Pons (tissue), 1 donor: ENCODE measurements at regions not wholly inside any gene's neighbourhood (a gene's known extent, or its start where the extent isn't known, plus 50 kb on each side); places are given as distances from the start of the nearest gene placed in this dataset.

Source experiments
- DNase-seq: peaks from one replicate; pipeline ENCODE4 v3.0.0-alpha.2; 2016; ENCODE audit warnings: low spot score

- no peak for DNase-seq
Observed at GRCh38 chr2:121019071-121019470, 265.9 kb downstream of the TFCP2L1 start.

- DNase-seq, result no peak
Observed at GRCh38 chr2:121019756-121020155, 265.2 kb downstream of the TFCP2L1 start.

- no peak for DNase-seq
Observed at GRCh38 chr2:121021685-121022084, 263.3 kb downstream of the TFCP2L1 start.

DNA sequence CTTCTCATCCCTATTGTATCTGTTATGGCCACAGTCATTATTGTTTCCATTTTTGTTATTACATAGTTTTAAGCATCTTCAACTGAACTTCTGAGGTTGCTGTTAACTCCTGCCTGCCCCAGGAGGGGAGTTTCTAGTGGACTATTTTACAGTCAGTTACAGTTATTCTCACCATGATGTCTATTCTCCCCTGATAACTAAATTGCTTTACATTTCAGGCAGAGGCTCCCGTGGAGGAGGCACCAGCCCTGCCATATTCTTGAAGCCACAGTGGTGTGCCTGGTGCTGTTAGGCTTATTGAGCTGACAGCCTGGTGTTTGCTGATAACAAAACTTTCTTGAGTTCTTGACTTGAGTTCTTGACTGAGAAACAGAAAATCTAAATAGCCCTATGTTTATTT, 256.4 kb downstream of the TFCP2L1 start:
- no peak for DNase-seq

DNA sequence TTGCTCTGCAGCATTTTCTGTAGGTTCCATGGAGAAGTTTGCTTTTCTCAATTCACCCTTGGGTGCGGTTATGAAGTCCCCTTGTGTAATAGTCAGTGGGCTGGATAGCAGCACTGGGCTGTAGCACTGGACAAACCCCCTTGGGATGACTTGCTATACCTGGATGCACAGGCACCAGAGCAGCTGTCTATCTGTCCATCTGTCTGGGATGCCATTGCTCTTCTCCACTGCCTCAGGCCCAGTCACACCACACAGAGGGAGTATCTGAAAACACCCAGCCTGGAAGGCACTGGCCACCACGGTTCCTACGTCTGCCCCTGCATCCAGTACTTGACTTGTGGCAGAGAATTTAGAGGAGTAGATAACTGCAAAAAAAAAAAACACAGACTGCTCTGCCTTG, 254.5 kb downstream of the TFCP2L1 start:
- no peak for DNase-seq

DNA sequence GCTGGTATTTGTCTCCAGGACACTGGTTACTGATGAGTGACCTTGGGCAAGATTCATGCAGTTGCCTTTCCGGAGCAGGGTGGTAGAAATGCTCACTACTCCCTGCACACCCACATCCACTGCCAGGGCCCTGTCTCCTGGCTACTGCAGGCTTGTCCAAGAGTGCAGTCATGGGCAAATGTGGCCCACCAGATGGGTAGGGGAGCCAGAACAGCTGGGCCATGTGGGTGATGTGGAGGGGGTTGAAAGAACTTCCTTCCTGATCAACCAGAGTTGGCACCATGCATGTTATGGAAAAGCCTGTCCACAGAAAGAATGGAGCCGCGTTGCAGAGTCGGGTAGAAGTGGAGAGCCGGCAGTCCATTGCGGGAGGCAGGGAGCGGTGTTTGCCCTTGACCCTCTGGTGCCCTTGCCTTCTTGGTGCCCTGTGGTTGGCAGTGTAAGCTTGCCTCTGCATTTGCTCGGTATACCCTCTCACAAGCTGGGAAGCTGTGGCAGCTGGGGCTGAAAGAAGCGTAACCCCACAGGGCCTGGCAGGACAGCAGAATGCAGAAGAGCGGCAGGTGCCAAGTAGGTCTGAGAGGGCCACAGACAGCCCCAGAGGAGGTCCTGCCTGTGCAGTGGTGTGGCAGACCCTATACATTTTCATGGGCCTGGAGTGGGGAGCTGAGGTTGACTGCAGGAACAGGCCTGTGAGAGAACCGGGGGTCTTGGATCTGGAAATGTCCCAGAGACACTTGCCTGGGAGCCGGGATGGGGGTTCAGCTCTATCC, 253.2 kb downstream of the TFCP2L1 start:
- DNase-seq, result no peak

DNA sequence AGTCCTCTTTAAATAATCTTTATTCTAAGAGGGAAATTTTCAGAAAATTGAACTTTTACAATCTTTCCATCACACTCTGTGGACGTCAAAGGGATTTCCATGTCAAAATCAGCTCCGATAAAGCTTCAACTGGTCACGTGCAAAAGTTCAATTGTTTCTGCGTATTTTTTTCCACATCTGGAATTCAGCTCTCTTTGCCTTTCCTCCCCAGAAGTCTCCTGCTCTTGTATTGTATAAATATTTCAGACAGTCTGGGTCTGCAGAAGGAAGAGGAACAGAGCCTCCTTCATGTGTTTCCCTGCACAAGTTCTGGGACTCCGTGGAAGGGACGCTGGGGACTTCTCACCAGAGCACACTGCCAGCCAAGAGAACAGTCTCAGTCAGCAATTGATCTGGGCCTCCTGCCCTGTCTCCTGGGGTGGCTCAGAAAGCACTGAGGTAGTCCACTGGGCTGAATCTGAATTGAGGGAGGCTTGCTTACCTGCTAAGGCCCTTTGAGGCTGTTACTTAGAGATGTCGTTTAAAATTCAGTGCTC, 251.5 kb downstream of the TFCP2L1 start:
- DNase-seq, result no peak

DNA sequence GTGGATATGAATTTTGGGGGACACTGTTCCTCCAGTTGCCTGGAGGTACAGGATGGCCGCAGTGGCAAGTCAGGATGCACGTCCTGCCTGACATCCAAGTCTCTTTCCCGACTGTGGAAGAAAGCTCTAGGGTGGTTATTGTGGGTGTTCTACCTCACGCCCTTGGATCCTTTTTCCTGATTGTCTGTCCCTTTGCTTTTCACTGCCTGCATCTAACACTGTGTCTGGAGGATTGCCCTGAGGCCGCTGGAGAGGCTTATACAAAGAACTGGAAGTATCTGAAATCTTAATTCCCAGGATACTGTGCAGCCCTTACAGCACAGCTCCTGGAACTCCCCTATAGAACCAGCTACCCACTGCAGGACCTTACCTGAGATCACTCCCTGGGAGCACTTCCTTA, 250.5 kb downstream of the TFCP2L1 start:
- DNase-seq, result no peak

DNA sequence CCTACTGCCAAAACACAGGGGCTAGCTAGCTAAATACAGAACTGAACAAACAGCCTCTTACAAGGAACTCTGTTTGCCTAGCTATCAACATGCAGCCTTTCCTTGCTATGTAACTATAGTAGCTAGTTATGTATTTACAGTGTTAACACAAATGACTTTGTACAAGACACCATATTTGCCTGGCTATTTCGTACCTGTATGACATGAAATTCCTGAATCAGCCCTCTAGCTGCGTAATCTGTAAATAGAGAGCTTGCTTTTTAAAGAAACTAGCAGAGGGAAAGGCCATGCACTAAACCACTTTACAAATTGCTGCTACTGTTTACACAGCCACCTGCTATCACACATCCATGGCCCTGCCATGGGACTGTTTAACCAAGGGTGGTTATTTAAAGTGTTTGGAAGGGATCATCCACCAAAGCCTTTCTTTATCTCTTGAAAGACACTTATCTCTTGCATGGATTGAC, 248.7 kb downstream of the TFCP2L1 start:
- DNase-seq, result no peak

DNA sequence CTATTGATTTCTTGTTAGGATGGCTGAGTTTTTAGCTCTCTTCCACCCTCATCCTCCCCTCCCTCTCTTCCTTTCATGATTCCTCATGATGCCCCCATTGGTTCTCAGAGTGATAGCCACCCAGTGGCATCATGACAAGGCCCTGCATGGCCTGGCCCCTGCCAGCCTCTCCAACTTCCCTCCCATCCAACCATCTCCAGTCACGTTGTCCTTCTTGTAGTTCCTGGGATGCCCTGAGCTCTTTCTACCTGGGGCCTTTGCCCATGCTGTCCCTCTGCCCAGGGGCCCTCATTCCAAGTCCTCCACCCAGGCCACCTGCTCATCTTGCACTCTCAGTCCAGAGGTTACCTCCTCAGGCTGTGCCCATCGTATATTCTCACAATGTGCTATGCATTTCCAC, 247.5 kb downstream of the TFCP2L1 start:
- DNase-seq, result no peak

DNA sequence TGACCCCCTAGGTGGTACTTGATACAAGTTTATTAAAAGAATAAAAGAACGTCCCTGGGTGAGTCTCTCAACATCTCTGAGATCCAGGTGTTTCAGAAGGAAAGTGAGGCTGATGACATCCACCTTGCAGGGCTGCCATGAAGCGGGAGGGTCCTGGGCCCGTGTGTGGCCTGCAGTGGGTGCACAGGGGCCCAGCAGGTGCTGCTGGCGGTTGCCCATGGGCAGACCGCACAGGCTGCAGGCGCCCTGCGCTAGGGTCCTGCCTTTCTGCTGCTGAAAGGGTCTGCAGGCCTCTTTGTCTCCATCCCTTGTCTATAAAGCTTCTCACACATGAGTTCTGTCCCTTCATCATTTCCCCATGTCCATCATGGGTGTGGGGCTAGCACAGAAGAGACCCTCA, 247.0 kb downstream of the TFCP2L1 start:
- DNase-seq, result no peak

GRCh38 chr2:121038431-121038830, 246.6 kb downstream of the TFCP2L1 start:
- no peak for DNase-seq

GRCh38 chr2:121038891-121039616, 245.9 kb downstream of the TFCP2L1 start:
- no peak for DNase-seq

GRCh38 chr2:121039679-121040078, 245.3 kb downstream of the TFCP2L1 start:
- no peak for DNase-seq

DNA sequence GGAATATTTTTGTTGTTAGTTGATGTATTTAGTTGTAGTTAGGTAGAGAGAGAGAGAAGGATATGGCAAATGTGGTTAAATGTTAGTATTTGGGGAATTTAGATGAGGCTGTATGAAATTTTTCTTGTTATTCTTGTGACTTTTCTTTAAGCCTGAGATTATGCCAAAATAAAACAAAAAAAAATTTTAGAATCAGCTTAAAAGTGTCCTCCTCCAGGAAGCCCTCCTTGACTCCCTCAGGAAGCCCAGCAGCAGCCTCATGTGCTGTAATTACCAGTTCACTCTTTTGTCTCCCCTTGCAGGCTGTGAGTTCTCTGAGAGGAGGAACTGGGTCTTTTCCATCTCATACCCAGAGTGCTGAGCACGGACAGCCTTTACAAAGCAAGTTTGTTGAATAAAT, 243.5 kb downstream of the TFCP2L1 start:
- DNase-seq, result no peak

- no peak for DNase-seq
Observed at GRCh38 chr2:121043061-121043826, 241.8 kb downstream of the TFCP2L1 start.

DNA sequence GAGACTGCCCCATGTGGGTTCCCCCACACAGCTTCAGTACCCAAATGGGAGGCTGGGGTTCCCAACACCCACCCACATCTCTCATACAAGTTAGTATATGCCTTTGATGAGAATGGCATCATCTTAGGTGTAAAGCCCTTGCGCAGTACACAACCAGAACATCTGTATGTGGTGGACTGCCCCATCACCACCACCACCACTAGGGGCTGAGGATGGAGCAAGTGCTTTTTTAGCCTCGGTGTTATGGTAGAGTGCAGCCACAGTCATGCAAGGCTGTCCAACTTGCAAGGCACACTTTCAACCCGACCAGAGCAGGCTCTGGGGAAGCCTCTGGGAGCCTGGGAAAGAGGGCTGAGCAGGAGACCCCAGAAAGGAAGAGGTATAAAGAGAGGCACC, 241.2 kb downstream of the TFCP2L1 start:
- DNase-seq, result no peak

- DNase-seq, result no peak
Observed at GRCh38 chr2:121044412-121044811, 240.6 kb downstream of the TFCP2L1 start.

GRCh38 chr2:121045245-121045644, 239.8 kb downstream of the TFCP2L1 start:
- no peak for DNase-seq

- DNase-seq, result no peak
Observed at GRCh38 chr2:121046335-121046734, 238.7 kb downstream of the TFCP2L1 start.

GRCh38 chr2:121047383-121047782, 237.6 kb downstream of the TFCP2L1 start:
- DNase-seq, result no peak

DNA sequence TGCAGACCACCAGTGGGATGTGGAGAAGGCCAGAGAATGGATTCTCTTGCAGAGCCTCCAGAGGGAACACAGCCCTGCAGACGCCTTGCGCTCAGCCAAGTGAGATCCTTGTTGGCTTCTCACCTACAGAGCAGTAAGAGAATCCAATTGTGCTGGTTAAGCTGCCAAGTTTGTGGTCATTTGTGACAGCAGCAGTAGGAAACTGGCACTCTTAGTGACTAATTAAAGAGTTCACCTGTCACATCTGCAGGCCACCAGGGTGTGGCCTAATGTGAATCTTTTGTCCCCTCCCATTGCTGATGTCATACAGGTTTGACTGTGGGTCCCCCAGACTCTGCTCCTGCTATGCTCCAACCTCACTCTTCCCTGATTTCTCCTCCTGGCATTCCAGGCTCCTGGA, 235.9 kb downstream of the TFCP2L1 start:
- DNase-seq, result no peak
